Epithelial cell of esophagus (primary cell): ENCODE measurements at regions not wholly inside any gene's neighbourhood (a gene's known extent, or its start where the extent isn't known, plus 50 kb on each side); places are given as distances from the start of the nearest gene placed in this dataset.

Source experiments
- DNase-seq: peaks from one replicate; pipeline ENCODE4 v3.0.0; 2010; ENCODE audit warnings: low read depth
- H3K4me3 ChIP-seq: 2 replicates; pipeline ENCODE4 v1.5.1; 2011; ENCODE audit warnings: mild to moderate bottlenecking, low read length, control low read depth
- TF ChIP-seq, protein P1 (sequence below): IDR thresholded peaks from 2 replicates; pipeline ENCODE4 v1.5.1; 2011; ENCODE audit warnings: low read depth, mild to moderate bottlenecking, low read length, control low read depth, inconsistent platforms; ENCODE audit not compliant: insufficient read depth; ENCODE audit errors: missing control alignments

DNA sequence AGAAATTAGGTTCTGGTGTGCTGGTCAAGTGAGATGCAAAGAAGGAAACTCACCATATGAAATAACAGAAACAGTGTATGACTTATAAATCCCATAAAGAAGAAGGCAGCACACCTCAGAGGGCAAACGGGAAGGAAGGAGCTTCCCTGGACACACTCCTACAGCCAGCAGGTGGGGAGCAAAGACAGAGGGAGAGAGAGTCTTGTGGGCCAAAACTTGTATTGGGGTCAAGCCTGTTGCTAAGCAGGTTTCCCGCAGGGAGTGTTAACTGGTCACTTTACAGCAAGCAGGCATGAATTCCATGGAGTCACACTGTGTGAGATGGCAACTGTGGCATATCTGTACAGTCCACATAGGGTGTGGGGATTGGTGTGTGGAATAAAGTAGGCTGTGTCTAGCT, 222.9 kb upstream of the NDN start:
- DNase-seq, result no peak
- TF ChIP-seq, protein P1, sequence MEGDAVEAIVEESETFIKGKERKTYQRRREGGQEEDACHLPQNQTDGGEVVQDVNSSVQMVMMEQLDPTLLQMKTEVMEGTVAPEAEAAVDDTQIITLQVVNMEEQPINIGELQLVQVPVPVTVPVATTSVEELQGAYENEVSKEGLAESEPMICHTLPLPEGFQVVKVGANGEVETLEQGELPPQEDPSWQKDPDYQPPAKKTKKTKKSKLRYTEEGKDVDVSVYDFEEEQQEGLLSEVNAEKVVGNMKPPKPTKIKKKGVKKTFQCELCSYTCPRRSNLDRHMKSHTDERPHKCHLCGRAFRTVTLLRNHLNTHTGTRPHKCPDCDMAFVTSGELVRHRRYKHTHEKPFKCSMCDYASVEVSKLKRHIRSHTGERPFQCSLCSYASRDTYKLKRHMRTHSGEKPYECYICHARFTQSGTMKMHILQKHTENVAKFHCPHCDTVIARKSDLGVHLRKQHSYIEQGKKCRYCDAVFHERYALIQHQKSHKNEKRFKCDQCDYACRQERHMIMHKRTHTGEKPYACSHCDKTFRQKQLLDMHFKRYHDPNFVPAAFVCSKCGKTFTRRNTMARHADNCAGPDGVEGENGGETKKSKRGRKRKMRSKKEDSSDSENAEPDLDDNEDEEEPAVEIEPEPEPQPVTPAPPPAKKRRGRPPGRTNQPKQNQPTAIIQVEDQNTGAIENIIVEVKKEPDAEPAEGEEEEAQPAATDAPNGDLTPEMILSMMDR, result no peak
- no peak overlapping the region for H3K4me3 ChIP-seq

DNA sequence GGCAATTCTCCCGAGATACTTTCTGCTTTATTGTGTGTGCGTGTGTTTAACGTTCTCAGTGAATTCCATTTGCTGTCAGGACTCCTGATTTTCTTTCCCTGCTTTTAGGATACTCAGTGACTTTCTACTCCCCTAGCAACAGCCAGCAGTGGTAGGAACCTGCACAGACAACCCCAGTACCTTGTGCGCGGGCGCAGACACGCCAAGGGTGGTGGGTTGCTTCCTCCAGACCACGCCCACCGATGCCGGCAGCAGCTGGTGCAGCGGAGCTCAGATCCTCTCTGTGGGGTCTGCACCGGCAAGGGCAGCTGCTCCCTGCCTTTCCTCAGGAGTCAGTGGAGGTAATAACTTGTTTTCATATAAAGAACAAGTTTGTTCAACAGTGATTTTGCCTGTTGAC, 225.1 kb upstream of the NDN start:
- no peak overlapping the region for H3K4me3 ChIP-seq
- no peak for DNase-seq
- TF ChIP-seq, protein P1, result no peak

DNA sequence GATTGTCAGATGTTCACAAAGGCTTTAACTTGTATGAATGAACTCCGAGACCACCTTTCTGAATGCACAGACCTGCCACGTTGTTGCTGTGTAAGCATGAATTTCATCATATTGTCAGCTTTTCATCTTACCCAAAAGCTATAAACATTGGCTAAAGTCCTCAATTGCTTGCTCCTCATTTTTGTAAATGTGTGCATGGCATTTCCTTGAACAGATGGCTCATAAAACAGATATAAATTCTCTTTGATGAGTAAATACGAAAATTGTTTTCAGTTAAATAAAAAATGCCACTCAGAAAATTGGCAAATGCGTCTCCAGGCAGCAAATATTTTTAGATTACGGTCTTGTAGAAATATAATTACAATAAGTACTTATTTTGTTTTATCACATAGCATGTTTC, 226.0 kb upstream of the NDN start:
- TF ChIP-seq, protein P1, result no peak
- no peak overlapping the region for H3K4me3 ChIP-seq
- no peak for DNase-seq

GRCh38 chr15:23913635-23914034, 226.5 kb upstream of the NDN start:
- DNase-seq, result no peak
- TF ChIP-seq, protein P1, result no peak
- no peak overlapping the region for H3K4me3 ChIP-seq

- no peak overlapping the region for H3K4me3 ChIP-seq
- TF ChIP-seq, protein P1, result no peak
- DNase-seq, result no peak
These were observed 237.6 kb upstream of the NDN start for GRCh38 chr15:23924686-23925085.

DNA sequence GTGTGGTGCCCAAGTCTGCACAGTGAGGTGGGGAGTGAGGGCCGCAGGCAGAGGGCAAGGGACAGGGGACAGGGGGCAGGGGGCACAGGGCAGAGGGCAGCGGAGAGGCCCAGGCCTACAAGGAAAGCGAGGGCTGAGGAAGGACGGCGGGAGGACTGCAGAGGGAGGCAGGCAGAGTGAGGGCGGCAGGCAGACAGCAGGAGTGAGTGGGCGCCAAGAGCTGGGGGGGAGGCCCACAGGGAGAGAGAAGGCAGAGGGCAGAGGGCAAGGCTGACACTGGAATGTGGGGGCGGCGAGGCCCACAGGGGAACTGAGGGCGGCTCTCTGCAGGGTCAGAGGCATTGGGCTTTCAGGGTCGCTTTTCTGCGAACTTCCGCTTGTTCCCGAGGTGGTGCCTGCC, 267.8 kb upstream of the NDN start:
- no peak for DNase-seq
- TF ChIP-seq, protein P1, result no peak
- H3K4me3 ChIP-seq, result no peak overlapping the region

DNA sequence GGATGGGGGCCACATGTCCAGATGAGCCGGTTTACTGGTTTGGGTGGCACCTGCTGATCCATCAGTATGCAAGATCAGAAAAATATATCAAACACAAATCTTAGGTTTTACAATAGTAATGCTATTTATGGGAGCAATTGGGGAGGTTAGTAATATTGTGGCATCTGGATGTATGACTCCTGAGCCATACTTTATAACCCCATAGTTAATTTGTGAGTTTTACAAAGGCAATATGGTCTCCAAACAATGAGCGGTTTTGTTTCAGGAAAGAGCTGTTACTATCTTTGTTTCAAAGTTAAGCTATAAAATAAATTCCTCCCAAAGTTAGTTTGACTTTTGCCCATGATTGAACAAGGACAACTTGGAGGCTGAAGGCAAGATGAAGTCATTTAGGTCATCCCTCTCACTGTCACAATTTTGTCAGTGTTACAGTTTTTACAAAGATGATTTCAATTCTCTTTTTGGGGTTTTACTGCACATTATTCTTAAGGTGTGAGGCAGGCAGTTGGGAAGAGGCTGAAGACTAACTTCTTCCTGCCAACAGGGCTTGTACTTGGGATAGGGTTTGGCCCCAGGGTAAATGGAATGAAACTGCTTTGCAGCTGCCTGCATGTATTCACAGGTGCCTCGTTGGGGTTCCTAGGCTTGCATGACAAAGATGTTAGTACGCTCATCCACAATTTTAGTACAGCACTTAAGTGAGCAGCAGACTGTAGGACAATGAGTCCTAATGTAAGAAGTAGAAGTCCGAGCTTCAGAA, 296.6 kb upstream of the NDN start:
- DNase-seq, result no peak
- TF ChIP-seq, protein P1, result no peak
- H3K4me3 ChIP-seq, result no peak overlapping the region
